ENCODE measurements at regions not wholly inside any gene's neighbourhood (a gene's known extent, or its start where the extent isn't known, plus 50 kb on each side); places are given as distances from the start of the nearest gene placed in this dataset.

DNA sequence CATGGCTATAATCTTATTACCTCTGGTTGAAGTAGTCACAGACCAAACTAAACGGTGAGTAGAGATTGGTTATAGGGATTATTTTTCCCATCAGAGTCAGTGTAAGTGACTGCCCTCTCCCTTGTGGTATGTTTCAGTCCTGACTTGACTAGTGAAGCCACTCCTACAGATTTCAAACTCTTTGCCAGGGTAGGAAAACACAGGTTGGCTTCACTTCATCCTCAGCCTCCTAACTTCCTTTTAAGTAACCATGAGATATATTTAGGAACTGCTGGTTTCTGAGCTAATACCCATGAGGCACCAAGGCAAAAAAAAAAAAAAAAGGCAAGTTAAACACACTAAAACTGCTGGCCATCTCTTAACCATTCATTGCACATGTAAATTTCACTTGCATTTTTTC lies 349.2 kb upstream of the MCTP2 start:
- DNase-seq (ENCODE audit: low spot score) (no peak), FAIRE-seq (no peak)

DNA sequence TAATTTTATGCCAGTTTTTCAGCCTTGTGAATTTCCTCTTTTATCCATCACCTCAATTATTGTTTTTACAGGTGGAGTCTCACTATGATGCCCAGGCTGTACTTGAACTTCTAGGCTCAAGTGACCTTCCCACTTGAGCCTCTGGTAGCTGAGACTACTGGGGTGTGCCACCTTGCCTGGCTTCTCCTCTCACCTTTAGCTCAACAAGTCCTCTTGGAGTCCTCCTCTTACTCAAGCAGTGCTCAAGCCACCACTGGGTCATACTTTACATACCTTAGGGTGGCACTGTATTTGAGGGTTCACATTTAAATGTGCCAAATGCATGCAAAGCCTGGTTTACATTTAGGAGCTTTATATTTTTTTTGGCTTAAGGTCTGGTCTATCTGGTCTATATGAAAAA lies 350.1 kb upstream of the MCTP2 start:
- DNase-seq (ENCODE audit: low spot score) (no peak), FAIRE-seq (no peak)

DNA sequence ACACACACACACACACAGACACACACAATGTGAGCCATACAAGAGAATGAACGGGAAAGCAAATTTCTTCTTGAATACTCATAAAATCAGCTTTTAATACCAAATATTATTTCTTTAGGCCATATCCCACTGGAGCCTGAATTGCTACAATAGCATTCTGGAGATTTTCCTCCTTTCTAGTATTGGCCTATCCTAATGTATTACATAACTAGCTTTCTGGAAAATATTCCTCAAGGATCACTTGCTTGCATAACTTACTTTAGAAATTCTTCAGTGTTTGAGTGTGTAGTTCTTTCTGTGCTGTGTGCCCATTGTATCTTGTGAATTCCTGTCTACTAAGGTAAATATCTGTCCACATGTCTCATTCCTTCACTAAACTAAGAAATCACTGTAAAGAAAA lies 351.0 kb upstream of the MCTP2 start:
- FAIRE-seq: no peak

DNA sequence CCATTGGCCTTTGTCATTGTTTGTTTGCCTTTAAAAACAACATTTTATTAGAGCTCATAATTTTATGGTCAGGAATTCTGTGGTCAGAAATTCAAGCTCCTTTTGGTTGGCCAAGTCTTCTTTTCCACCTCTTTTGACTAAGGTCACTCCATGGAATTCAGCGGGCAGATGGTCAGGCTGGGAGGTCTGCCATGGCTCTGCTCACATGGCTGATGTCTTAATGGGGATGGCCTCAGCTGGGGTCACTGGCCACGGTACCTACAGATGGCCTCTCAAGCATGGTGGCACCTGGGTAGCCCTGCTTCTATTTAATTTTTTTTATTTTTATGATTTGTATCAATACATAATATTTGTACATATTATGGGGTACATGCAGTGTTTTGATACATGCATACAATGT lies 360.8 kb upstream of the MCTP2 start:
- no peak for FAIRE-seq
- DNase-seq (ENCODE audit: low spot score): no peak

More for the DNA sequence above, 351.0 kb upstream of the MCTP2 start:
- DNase-seq (ENCODE audit: low spot score): no peak

DNA sequence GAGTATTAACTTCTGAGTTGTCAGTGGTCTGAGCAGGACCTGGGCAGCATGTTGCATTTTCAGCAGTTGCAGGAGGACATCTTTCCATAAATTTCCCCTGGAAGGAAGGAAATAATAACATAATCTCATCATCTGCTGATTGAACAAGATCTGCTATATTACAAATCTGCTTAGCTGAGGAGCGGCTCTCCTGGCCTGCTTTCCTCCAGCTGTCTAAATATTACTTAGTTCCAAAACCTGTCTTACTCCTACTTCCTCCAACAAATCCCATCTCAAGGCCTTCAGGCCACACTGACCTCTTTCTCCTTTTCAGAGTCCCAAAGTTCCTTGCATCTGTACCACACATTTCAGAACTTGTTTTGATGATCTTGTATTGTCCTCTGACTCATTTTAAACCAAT lies 364.4 kb upstream of the MCTP2 start:
- DNase-seq (ENCODE audit: low spot score) (no peak), FAIRE-seq (no peak)

GRCh38 chr15:93866476-93866875 lies 364.9 kb upstream of the MCTP2 start:
- DNase-seq (ENCODE audit: low spot score): no peak
- no peak for FAIRE-seq

DNA sequence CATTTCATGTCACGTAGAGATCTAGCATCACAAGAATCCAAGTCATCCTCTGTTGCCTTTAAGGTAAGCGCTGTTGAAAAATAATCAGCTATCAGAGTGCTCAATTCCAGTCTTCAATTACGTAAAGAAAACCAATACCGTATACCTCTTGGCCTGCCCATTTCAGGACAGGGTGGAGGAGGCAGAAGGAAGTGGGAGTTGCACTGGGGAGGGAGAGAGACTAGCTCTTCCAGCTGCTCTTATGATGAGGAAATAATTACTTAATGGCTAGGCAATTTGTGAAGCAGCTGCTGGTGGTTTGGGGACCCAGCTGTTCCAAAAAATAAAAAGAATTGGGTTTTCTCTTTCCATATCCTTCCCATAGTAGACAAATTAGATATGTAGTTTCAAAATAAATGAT lies 365.8 kb upstream of the MCTP2 start:
- FAIRE-seq (no peak), DNase-seq (ENCODE audit: low spot score) (no peak)

GRCh38 chr15:93862791-93863190 lies 368.6 kb upstream of the MCTP2 start:
- no peak for FAIRE-seq
- no peak for DNase-seq (ENCODE audit: low spot score)

- FAIRE-seq (no peak), DNase-seq (ENCODE audit: low spot score) (no peak)
These were observed 369.2 kb upstream of the MCTP2 start for GRCh38 chr15:93861956-93862741.

GRCh38 chr15:93861413-93861812 lies 369.9 kb upstream of the MCTP2 start:
- FAIRE-seq: no peak
- no peak for DNase-seq (ENCODE audit: low spot score)

DNA sequence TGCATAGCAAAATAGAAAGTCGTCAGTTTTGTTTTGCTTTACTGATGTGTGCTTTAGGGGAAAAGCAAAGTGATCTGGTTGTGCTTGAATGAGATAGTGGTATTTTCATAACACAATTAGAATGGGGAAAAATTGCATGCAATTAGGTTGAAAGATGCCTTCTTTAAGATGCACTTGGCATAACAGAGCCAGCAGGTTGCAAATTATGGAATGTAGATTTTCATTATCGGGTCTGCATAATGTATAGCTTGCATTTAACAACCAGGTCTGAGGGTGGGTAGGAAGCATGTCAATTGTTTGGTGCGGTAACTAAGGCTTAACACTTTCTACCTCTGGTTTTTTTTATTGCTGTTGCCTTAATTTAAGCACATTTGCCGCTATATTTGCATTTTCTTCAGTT lies 370.7 kb upstream of the MCTP2 start:
- no peak for FAIRE-seq
- no peak for DNase-seq (ENCODE audit: low spot score)

GRCh38 chr15:93859176-93859575 lies 372.2 kb upstream of the MCTP2 start:
- no peak for FAIRE-seq
- DNase-seq (ENCODE audit: low spot score): no peak

GRCh38 chr15:93855181-93855826 lies 376.1 kb upstream of the MCTP2 start:
- FAIRE-seq (no peak), DNase-seq (ENCODE audit: low spot score) (no peak)

DNA sequence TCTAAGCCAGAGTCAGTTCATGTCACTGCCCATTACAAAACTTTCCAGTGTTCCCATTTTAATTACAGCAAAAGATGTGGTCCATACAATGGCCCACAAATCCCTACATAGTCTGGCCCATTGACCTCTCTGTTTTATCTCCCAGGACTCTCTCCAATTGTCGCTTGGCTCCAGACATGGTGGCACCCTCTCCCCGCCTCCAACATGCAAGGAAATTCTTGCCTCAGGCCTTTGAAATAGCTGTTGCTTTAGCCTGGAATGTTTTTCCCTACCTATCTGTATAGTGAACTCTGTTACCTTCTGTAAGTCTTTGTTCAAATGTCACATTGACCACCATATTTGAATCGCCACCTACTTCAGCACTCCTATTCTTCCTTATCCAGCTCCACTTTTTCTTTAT lies 377.3 kb upstream of the MCTP2 start:
- DNase-seq (ENCODE audit: low spot score) (no peak), FAIRE-seq (no peak)

GRCh38 chr15:93852761-93853160 lies 378.6 kb upstream of the MCTP2 start:
- DNase-seq (ENCODE audit: low spot score) (no peak), FAIRE-seq (no peak)

- no peak for FAIRE-seq
- no peak for DNase-seq (ENCODE audit: low spot score)
These were observed 382.9 kb upstream of the MCTP2 start for GRCh38 chr15:93848490-93848889.

DNA sequence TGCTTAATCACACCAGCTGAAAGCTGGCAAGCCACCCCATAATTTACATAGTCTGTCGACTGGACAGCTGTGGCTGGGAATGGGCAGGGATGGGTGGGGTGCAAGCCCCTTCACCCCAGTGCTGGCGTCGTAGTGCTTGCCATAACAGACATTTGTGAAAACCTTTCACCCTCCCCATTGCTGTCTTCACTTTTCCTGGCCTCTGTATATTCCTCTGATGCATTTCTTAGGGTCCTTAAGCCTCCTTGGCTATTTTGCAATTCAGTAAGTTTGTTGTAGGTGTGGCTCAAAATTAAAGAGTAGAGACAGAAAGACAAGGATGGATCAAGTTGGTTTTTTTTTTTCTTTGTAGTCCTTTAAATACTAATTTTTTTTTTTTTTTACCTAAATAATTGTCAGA lies 383.3 kb upstream of the MCTP2 start:
- FAIRE-seq (no peak), DNase-seq (ENCODE audit: low spot score) (no peak)

DNA sequence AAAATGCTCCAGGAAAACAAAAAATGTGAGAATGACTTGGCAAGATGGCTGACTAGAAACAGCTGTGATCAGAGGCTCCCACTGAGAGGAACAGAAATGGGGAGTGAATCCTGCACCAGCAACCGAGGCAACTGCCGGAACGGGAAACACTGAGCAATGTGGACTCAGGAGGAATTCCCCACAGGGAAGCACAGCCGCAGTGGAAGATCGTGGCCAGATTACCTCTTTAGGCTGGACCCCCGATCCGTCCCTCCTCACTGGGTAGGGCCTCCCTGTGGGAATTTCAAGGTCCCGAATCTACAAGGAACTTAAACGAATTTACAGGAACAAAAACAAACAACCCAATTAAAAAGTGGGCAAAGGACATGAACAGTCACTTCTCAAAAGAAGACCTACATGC lies 385.2 kb upstream of the MCTP2 start:
- no peak for DNase-seq (ENCODE audit: low spot score)
- FAIRE-seq: no peak

DNA sequence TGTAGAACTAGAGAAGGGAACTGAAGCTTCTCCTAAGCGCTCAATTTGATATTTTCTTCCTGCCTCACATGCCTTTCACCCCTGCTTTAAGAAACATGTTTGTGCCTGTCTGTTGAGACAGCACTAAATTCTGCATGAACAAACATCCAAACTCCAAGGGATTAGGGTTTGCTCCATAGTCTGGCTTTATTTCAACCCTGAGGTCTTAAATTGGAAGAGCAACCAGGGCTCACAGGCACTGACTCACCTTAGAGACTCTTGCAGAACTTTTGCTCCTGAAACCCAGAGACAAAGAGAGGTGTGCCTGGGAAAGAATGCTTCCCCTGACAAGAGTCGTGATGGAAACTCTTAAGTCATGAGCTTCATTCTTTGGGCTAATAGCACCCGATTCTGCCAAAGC lies 393.9 kb upstream of the MCTP2 start:
- DNase-seq (ENCODE audit: low spot score): no peak
- no peak for FAIRE-seq

DNA sequence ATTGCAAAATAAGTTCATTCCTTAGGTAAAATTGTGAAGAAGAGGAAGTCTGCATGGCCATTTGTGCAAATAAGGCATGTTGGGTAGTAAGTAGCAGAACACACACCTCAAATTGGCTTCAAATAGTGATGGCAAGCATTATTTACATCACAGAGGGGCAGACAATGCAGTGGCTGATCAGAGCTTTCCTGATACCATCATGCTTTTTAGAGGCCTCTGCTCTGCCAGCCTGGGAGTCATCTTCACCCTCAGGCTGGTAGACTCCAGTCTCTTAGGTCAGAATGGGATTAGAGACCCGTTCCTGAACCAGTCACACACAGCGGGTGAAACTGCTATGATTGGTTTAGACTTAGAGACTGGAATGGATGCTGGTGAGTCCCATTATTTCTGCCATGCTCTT lies 396.0 kb upstream of the MCTP2 start:
- FAIRE-seq (no peak), DNase-seq (ENCODE audit: low spot score) (no peak)

DNA sequence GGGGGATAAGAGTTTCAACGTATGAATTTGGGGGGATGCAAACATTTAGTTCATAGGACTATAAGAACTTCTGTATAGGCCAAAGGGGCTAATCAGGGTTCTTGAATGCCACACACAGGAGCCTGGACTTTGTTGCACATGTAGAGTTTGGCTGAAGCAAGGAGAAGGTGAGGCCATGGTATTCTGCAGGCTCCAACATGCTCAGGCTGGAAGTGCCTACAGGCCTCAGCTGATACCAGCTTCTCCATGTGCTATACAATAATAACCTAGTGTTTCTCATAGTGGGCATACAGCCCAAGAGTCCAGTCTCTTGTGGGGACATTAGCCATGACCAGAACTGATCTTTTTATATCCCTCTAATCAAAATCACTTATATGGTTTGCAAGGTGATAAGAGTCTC lies 399.7 kb upstream of the MCTP2 start:
- no peak for FAIRE-seq

DNA sequence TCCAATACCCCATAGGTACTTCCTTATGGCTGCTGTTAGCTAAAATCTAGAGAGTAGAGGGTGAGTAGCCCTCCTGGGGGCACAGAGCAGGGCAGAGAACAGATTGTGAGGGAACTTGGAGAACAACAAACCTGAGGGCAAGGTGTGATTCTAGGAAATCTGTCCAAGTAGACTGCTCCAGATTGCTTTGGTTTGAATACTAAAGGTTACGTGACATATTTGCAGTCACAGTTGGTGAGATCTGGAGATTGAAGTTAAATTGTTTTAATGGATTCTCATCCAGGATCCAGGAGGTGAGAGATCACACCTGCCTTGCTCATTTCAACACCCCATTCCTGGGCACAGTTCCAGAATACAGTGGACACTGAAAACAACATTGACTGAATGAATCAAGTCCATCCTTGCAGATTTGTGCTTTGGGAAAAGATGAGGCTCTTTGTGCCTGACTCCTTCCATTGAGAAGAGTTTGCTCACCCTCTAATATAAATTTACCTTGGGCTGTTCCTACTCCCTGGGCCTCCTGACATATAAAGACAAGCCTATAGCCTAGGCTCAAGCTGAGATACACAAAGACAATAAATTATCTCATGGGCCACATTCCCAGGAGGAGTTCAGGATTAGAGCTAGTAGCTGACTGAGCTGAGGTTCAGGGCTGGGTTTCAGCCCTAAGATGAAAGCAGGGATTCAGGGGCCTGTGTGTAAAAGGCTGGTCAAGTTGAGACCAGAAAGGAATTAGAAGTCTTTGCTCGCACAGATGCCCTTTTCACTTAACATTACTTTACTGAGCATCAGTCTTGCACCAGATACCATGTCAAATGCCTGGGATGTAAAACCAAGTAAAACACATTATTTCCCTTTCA lies 400.9 kb upstream of the MCTP2 start:
- DNase-seq (ENCODE audit: low spot score): no peak
- FAIRE-seq: no peak

More for the DNA sequence above, 399.7 kb upstream of the MCTP2 start:
- no peak for DNase-seq (ENCODE audit: low spot score)

All from RCC 7860 (cell line).